ENCODE measurements at regions not wholly inside any gene's neighbourhood (a gene's known extent, or its start where the extent isn't known, plus 50 kb on each side); places are given as distances from the start of the nearest gene placed in this dataset.

GRCh38 chr12:107631715-107632114 is 53.9 kb upstream of the PWP1 start:
- no peak for DNase-seq (ENCODE audit: low read depth in 2 of 2)

- no peak for DNase-seq (ENCODE audit: low read depth in 2 of 2)
These were observed 53.4 kb upstream of the PWP1 start for GRCh38 chr12:107632246-107632645.

GRCh38 chr12:107634530-107634929 is 51.1 kb upstream of the PWP1 start:
- no peak for DNase-seq (ENCODE audit: low read depth in 2 of 2)

- DNase-seq (ENCODE audit: low read depth in 2 of 2): no peak
These were observed 50.5 kb upstream of the PWP1 start for GRCh38 chr12:107635139-107635538.
